ENCODE measurements at regions not wholly inside any gene's neighbourhood (a gene's known extent, or its start where the extent isn't known, plus 50 kb on each side); places are given as distances from the start of the nearest gene placed in this dataset.

DNA sequence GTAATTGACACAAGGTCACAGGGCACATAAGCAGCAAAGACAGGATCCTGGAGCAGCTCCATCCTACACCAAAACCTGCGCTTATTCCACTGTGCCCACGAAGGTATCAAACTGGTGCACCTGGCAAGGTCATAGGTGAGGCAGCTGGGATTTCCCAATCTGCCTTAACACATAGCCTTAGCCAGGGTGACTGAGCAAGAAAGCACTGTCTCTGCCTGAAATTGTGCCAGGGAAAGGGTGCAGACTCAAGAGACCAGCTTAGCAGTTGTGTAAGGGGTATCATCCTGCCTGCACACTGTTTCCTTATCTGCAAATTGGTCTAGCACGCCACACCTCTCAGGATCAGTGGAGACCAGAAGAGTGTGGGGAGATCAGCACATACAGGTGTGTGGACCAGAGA, 82.8 kb downstream of the MAFB start:
- no peak overlapping the region for H3K4me3 Mint-ChIP-seq
- no peaks in the 10 kb centered on the region for H3K36me3 Mint-ChIP-seq
- H3K27ac Mint-ChIP-seq, result no peak overlapping the region
- peaks cover 0 to 4% (median 0%) of the 10 kb centered on the region in 6 donors for H3K9me3 Mint-ChIP-seq
- peaks cover 0 to 8% (median 3%) of the 10 kb centered on the region in 3 donors for H3K27me3 Mint-ChIP-seq (ENCODE audit: low read depth in 3 of 3)
- H3K4me1 Mint-ChIP-seq, result no peaks in the 10 kb centered on the region
- no peak for DNase-seq

DNA sequence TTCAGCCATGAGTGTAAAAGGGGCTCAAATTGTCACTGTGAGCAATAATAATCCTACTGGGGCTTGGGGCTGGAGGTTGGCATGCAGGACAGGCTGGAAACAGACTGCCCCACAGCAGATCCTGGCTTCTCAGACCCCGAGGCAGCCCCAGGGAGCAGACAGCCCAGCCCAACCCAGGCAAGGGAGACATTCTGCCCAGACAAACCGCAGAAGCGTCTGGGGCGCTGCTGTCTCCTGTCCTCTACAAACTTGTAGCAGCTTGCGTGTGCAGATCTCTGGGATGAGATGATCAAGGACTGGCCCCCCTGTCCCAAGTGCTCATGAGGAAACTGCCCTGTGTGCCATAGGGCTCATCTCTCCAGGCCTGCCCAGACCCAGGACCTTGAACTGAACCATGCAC, 84.6 kb downstream of the MAFB start:
- H3K9me3 Mint-ChIP-seq, result peaks cover 0 to 4% (median 0%) of the 10 kb centered on the region in 6 donors

DNA sequence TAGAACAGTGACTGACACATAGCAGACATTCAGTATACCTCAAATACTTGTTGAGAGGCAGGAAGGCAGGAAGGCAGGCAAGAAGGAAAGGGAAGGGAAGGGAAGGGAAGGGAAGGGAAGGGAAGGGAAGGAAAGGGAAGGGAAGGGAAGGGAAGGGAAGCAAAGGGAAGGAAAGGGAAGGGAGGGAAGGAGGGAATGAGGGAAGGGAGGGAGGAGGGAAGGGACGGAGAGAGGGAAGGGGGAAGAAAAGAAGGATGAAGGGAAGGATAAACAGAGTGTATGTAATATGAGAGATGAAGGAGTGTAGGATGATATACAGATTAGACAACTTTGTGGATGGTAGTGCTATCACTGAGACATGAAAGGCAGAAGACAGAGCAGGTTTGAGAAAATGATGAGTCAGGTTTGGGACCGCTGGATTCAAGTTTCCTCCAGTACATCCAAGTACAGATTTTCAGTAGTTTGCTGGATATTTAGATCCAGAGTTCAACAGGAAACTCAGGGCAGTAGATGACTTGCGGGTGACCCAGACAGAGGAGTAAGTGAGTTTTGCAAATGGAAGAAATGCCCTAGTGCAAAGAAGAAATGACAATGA, 85.9 kb downstream of the MAFB start:
- Mint-ChIP-seq H3K4me3 (no peak overlapping the region), H3K4me1 (no peaks in the 10 kb centered on the region), H3K9me3 (peaks cover 0 to 6% (median under 1%) of the 10 kb centered on the region in 6 donors), H3K27ac (no peak overlapping the region), H3K36me3 (no peaks in the 10 kb centered on the region), H3K27me3 (ENCODE audit: low read depth in 3 of 3) (peaks cover 0 to 8% (median 6%) of the 10 kb centered on the region in 3 donors)
- no peak for DNase-seq

More for the DNA sequence above, 84.6 kb downstream of the MAFB start:
- Mint-ChIP-seq H3K36me3 (no peaks in the 10 kb centered on the region), H3K4me1 (no peaks in the 10 kb centered on the region), H3K27me3 (ENCODE audit: low read depth in 3 of 3) (peaks cover 2 to 8% (median 3%) of the 10 kb centered on the region in 3 donors), H3K4me3 (no peak overlapping the region), H3K27ac (no peak overlapping the region)
- no peak for DNase-seq

DNA sequence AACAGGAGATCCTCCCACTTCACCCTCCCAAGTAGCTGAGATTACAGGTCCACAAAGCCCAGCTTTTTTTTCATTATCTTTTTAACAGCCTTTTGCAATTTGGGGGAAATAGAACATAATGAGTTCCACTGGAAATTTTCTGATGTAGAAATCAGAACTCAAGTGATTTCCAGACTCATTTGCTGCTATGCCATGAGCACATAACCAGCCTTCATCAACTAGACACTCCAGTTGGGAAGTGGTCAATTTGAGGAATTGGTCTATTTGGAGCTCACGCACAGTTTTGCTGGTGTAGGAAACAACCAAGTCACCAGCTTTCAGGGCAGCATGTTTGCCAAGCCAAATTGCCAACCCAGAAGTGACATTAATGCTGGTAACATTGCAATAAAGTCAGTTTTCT, 86.7 kb downstream of the MAFB start:
- H3K36me3 Mint-ChIP-seq, result no peaks in the 10 kb centered on the region
- DNase-seq, result no peak
- H3K4me1 Mint-ChIP-seq, result no peaks in the 10 kb centered on the region
- no peak overlapping the region for H3K27ac Mint-ChIP-seq
- peaks cover 0 to 6% (median 0%) of the 10 kb centered on the region in 6 donors for H3K9me3 Mint-ChIP-seq
- peaks cover 0 to 8% (median 5%) of the 10 kb centered on the region in 3 donors for H3K27me3 Mint-ChIP-seq (ENCODE audit: low read depth in 3 of 3)
- H3K4me3 Mint-ChIP-seq, result no peak overlapping the region

DNA sequence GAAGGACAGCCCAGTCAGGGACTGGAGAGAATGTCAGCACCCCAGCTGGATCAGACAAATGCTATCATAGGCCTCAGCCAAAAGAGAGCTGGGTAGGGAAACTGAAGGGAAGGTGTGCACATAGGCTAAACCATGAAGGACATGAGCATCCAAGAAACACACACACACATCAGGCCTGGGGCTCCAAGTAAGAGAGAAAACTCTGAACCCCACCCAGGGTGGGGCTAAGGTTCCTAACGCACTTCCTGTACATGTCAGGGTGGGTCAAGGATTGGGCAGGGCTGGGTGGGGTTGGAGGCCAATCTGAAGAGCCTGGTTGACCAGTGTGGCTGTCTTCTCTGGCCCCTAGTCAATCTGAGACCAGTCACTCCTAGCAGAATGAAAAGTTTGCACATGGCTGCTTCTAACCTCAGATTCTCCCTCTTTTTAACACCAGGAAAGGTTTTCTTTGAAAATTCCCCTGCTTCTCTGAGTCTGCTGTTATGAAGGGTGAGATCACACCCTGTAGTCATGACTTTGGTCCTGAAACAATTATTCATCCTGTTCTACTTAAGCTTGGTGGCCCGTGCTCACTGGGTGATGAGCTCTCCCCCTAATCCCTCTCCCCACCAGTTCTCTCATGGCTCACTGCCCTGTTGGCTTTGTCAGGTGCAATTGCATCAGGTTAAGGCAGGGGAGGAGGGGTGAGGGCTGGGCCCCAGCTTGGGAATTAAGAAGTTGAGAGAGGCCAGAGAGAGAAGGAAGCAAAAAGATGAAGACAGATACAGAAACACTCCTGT, 88.4 kb downstream of the MAFB start:
- no peak overlapping the region for H3K4me3 Mint-ChIP-seq
- H3K9me3 Mint-ChIP-seq, result peaks cover 0 to 6% (median 0%) of the 10 kb centered on the region in 6 donors
- DNase-seq, result no peak
- H3K36me3 Mint-ChIP-seq, result no peaks in the 10 kb centered on the region
- H3K27me3 Mint-ChIP-seq (ENCODE audit: low read depth in 3 of 3), result peaks cover 0 to 8% (median 5%) of the 10 kb centered on the region in 3 donors
- H3K27ac Mint-ChIP-seq, result no peak overlapping the region
- no peaks in the 10 kb centered on the region for H3K4me1 Mint-ChIP-seq

DNA sequence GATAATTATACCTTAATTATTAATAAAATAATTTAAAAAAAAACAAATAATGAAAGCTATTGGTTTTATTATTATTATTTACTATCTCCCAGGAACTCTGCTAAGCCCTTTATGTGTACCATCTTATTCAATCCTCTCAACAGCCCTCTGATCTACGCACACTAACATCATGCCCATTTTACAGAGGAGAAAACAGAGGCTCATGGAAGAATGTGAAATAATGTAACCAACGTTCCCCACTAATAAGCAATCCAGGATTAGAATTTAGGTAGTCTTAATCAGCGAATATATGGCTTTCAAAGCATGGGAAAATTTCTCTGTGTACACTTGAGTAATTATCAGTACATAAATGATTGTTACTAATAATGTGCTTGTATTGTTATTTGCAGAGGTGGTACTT, 89.0 kb downstream of the MAFB start:
- no peak for DNase-seq
- H3K27ac Mint-ChIP-seq, result no peak overlapping the region
- no peak overlapping the region for H3K4me3 Mint-ChIP-seq
- no peaks in the 10 kb centered on the region for H3K36me3 Mint-ChIP-seq
- H3K4me1 Mint-ChIP-seq, result no peaks in the 10 kb centered on the region
- H3K9me3 Mint-ChIP-seq, result peaks cover 0 to 6% (median 0%) of the 10 kb centered on the region in 6 donors
- H3K27me3 Mint-ChIP-seq (ENCODE audit: low read depth in 3 of 3), result peaks cover 0 to 10% (median 9%) of the 10 kb centered on the region in 3 donors

DNA sequence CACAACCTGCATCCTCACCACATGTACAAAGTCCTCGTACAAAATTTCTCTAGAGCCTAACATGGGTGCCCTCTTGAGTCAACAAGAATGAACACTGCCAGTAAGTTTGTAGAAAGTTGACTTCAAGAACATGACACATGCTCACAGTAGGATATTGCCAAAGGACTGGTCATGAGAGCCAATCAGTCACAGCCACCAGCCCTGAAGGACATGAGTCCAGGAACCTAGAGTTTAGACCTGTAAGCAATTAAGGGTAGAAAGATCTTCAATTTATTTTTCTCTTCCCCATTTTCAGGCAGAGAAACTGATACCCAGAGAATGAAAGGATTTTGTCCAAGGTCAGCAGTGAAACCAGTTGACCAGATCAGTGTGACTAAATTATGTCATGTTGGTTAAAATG, 96.1 kb downstream of the MAFB start:
- no peak for DNase-seq
- no peaks in the 10 kb centered on the region for H3K9me3 Mint-ChIP-seq
- no peaks in the 10 kb centered on the region for H3K4me1 Mint-ChIP-seq
- H3K4me3 Mint-ChIP-seq, result no peak overlapping the region
- H3K36me3 Mint-ChIP-seq, result no peaks in the 10 kb centered on the region
- no peak overlapping the region for H3K27ac Mint-ChIP-seq
- peaks cover 4 to 11% (median 7%) of the 10 kb centered on the region in 3 donors for H3K27me3 Mint-ChIP-seq (ENCODE audit: low read depth in 3 of 3)

DNA sequence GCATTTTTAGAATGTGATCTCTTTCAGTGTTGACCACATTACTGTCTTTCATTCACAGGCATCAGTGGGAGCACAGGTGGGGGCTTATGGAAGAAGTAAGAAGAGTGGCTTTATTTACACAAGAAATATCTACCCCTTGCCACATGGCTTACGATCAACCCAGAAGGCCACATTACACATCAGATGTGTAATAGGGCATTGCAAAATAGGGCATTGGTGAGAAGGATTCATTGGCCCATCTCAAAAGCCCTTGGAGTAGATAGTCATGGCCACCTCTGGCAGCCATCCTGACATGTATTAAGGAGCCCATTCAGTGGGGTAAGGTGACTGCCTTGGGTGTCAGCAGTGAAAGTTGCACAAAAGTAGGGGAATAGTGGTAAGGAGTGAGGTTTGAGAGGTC, 97.5 kb downstream of the MAFB start:
- no peaks in the 10 kb centered on the region for H3K9me3 Mint-ChIP-seq
- no peak overlapping the region for H3K27ac Mint-ChIP-seq
- H3K4me3 Mint-ChIP-seq, result peak overlapping the region in 1 of 5 donors; percentile 17
- peaks cover 4 to 15% (median 7%) of the 10 kb centered on the region in 3 donors for H3K27me3 Mint-ChIP-seq (ENCODE audit: low read depth in 3 of 3)
- H3K36me3 Mint-ChIP-seq, result no peaks in the 10 kb centered on the region
- no peak for DNase-seq
- H3K4me1 Mint-ChIP-seq, result no peaks in the 10 kb centered on the region

DNA sequence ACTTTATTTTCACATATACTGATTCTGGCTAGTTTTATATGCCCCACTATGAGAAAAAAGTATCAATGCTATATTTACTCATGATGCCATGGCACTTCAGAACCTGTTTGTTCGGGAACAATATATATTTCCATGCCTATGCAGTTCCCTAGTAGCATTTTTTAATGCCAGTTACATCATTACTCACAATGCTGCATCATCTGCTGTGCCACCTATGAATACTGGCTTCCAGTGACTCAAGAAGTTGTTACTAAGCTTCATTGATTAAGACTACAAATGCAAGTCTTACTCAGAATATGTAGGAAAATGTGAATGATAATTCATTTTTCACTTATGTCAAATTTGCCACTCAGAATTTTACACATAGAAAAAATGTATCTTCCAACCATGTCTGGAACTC, 97.9 kb downstream of the MAFB start:
- Mint-ChIP-seq H3K36me3 (no peaks in the 10 kb centered on the region), H3K9me3 (no peaks in the 10 kb centered on the region), H3K27me3 (ENCODE audit: low read depth in 3 of 3) (peaks cover 4 to 15% (median 7%) of the 10 kb centered on the region in 3 donors), H3K27ac (no peak overlapping the region), H3K4me1 (no peaks in the 10 kb centered on the region), H3K4me3 (no peak overlapping the region)
- DNase-seq, result no peak

DNA sequence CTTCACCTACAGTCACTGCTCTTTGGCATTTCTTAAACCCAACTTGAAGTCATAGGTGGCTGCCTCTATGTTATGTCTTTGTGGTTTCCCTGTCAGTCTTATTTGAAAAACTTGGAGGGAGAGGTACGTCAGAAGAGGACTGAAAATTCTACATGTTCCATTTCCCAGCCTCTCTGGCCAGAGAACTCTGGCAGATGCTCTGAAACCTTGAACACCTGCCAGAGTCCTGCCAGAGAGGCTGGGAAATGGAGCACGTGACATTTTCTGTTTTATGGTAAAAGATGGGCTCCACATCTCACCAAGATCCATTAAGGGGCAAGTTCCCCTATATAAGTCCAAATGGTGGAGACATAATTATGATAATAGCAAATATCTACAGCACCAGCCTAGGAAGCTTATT, 99.5 kb downstream of the MAFB start:
- no peaks in the 10 kb centered on the region for H3K4me1 Mint-ChIP-seq
- H3K27me3 Mint-ChIP-seq (ENCODE audit: low read depth in 3 of 3), result peaks cover 2 to 11% (median 7%) of the 10 kb centered on the region in 3 donors
- no peak for DNase-seq
- H3K4me3 Mint-ChIP-seq, result no peak overlapping the region
- no peaks in the 10 kb centered on the region for H3K9me3 Mint-ChIP-seq
- H3K27ac Mint-ChIP-seq, result no peak overlapping the region
- H3K36me3 Mint-ChIP-seq, result no peaks in the 10 kb centered on the region

DNA sequence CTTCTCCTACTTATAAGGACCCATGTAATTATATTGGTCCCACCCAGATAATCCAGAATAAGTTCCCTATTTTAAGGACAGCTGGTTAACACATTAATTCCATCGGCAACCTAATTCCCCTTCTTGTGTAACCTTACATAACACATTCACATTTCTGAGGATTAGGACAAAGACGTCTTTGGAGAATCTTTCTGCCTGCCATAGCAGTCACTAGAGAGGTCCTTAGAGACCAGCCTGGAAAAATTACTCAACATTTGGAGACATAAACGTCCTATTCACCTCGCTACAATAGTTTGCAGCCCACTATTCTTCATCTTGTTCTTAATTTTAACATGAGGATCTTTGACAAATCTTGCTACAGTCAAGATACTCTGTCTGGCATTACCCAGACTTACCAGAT, 100.1 kb downstream of the MAFB start:
- Mint-ChIP-seq H3K27ac (no peak overlapping the region), H3K27me3 (ENCODE audit: low read depth in 3 of 3) (peaks cover 2 to 11% (median 7%) of the 10 kb centered on the region in 3 donors), H3K9me3 (no peaks in the 10 kb centered on the region), H3K4me3 (no peak overlapping the region), H3K36me3 (no peaks in the 10 kb centered on the region), H3K4me1 (no peaks in the 10 kb centered on the region)
- no peak for DNase-seq

DNA sequence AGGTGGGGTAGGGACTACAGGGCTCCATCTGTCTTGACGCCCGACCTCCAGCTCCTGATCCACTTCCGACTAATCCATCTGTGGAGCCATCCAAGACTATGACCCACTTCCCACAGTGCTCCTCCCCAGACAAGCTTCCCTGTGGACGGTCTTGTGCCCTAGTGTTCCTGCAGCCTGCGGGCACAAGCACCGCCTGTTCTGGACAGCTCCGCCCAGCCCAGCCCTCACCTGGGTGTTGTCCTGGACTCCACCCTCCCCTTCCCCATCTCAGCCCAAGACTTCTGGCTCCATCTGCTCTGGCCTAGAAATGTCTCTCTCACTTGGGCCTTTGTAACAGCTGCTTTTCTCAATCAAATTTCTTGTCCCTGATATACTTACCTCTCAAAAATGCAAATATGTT, 102.0 kb downstream of the MAFB start:
- peaks cover 1 to 4% (median 2%) of the 10 kb centered on the region in 3 donors for H3K27me3 Mint-ChIP-seq (ENCODE audit: low read depth in 3 of 3)
- no peaks in the 10 kb centered on the region for H3K36me3 Mint-ChIP-seq
- H3K4me1 Mint-ChIP-seq, result no peaks in the 10 kb centered on the region
- DNase-seq, result no peak
- no peak overlapping the region for H3K4me3 Mint-ChIP-seq
- peaks cover 0 to 5% (median 0%) of the 10 kb centered on the region in 6 donors for H3K9me3 Mint-ChIP-seq
- H3K27ac Mint-ChIP-seq, result no peak overlapping the region

DNA sequence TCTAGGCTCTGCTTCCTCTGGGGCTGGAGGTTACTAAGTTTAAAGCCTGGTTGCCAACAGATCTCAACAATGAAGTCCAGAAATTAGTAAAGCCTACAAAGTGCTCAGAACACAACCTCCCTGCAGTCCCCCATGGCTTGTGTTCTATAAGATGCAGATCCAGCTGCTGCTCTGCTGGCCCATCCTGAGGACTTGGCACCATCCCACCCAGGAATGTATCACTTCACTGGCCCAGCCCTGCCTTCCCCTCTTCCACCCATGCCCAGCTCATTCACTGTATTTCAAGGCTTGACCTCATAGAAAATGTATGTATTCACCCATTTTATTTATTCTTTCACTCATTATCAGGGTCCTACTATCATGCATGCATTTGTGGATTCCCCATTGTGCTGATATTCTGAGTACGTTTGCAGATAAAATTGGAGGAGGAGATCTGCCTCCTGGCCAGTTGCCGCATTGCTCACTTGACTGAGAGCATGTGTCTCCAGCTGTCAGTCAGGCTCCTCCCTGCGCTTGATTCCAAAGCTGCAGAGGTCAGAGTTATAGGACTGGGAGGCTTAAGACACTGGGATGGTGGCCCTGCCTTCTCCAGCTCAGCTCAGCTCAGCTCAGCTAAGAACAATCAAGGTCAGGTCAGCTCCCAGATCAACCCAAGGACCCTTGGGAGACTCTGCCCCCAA, 104.8 kb downstream of the MAFB start:
- DNase-seq, result no peak
- peaks cover 0 to 8% (median 0%) of the 10 kb centered on the region in 6 donors for H3K9me3 Mint-ChIP-seq
- H3K36me3 Mint-ChIP-seq, result no peaks in the 10 kb centered on the region
- no peak overlapping the region for H3K4me3 Mint-ChIP-seq
- peaks cover 0 to 13% (median 2%) of the 10 kb centered on the region in 3 donors for H3K27me3 Mint-ChIP-seq (ENCODE audit: low read depth in 3 of 3)
- H3K4me1 Mint-ChIP-seq, result no peaks in the 10 kb centered on the region
- no peak overlapping the region for H3K27ac Mint-ChIP-seq

DNA sequence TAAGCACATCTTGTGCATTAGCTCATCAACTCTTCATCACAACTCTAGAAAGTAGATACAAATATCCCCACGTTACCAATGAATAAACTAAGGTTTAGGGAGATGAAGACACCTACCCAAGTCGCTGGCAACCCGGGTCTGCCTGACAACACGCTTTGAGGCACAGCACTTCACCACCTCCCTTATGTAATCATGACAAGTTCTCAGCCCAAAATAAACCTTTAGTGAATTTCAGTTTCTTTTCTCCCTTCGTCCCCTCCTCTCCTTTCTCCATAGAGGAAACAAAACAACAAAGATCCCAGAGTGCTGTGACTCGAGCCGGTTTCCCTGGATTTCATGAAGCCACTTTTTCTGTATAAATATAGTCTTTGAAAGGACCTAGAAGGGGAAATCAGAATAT, 105.4 kb downstream of the MAFB start:
- peaks cover 0 to 13% (median 2%) of the 10 kb centered on the region in 3 donors for H3K27me3 Mint-ChIP-seq (ENCODE audit: low read depth in 3 of 3)
- no peak overlapping the region for H3K4me3 Mint-ChIP-seq
- H3K36me3 Mint-ChIP-seq, result no peaks in the 10 kb centered on the region
- no peak for DNase-seq
- H3K27ac Mint-ChIP-seq, result no peak overlapping the region
- peaks cover 0 to 8% (median 0%) of the 10 kb centered on the region in 6 donors for H3K9me3 Mint-ChIP-seq
- no peaks in the 10 kb centered on the region for H3K4me1 Mint-ChIP-seq
